C1 segment of cervical spinal cord (tissue), 14 donors: ENCODE measurements at regions not wholly inside any gene's neighbourhood (a gene's known extent, or its start where the extent isn't known, plus 50 kb on each side); places are given as distances from the start of the nearest gene placed in this dataset.

Source experiments
- DNase-seq, 14 donors: peaks; one replicate each; lab custom pipeline; 2025; lab: John Stamatoyannopoulos, UW

DNA sequence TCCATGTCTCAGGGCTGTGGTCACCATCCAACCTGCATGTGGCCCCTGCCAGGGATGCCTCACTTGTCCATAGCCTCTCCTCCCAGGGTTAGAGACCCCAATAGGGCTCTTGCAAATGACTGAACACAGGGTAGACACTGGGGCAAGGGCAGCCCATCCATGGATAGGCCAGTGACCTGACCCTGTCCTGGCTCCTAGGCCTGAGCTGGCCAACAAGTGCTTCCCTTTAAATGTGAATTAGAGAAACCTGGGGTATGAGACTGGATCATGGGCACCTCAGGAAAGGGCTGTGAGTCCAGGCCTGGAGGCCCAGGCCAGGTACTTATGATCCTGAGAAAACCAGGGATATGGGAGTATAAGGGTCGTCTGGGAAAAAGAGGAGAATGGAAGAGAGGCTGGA, 64.5 kb downstream of the COPS8 start:
- no peak for DNase-seq

DNA sequence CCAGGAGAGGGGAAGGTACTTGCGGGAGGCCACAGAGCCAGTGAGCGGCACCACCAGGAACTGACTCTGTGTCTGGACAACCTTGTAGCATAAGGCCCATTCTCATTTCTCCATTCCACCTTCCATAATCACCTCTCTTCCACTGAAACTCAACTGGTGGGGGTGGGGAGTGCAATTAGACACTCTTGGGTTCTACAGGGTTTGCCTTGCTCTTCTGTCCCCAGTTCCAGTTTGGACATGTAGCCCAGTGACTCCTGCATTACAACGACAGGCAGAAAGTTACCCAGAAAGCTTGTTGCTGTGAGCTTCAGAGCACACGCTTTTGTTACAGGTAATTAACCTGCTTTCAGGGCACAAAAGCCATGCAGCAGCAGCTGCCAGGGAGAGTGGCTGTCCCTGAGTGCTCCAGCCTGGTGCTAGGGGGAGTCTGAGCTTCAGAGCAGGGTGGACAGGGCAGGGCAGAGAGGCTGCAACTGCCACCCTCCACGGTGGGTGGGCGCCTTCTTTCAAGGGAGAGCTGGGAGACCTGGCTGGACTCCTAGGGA, 65.2 kb downstream of the COPS8 start:
- DNase-seq, result no peak

DNA sequence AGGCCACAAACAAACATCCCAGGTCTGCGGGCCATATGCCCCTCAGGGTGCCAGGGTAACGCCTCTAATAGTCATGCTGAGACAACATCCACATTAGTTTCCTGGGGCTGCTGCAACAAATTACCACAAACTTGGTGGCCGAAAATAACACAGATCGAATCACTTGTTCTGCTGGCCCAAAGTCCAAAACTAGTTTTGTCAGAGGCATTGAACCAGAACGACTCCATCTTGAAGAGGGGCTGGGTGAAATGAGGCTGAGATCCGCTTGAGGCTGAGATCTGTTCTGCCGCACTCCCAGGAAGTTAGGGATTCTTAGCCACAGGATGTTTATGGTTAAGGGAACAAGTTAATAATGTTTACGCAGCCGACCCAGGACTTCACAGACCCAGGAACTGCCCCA, 66.7 kb downstream of the COPS8 start:
- no peak for DNase-seq

DNA sequence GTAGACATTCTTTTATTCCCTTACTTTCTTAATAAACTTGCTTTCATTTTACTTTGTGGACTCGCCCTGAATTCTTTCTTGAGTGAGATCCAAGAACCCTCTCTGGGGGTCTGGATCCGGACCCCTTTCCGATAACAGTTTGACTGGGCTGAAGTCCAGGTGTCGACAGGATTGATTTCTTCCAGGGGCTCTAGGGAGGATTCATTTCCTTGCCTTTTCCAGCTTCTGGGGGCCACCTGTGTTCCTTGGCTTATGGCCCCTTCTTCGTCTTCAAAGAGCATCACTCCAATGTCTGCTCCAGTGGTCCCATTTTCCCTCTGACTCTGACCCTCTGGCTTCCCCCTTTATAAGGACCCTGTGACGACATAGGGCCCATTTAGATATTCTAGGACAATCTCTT, 67.5 kb downstream of the COPS8 start:
- no peak for DNase-seq

DNA sequence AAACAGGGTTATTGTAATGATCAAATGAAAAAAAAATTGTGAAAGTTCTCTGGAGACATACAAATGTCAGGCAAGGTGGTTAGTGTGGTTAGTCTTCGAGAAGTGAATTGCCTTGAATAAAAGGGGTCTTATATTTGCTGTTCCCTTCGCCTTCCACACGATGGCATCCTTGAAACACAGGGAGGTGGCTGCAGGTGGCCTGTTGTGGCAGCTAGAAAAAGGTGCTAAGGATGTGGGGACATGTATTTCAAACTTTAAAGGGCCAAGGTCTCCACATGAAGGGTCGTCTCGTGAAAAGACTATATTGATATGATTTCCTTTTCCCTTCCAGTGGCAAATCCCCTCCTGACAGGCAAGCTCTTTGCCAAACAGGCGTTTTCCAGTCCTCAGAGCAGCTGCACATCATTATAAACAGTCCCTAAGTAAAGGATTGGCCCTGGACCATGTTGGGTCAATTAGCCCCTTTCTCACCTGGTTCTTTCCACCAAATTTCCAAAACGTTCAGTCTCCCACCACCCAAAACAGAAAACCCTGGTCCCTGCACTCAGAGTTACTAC, 68.5 kb downstream of the COPS8 start:
- no peak for DNase-seq

DNA sequence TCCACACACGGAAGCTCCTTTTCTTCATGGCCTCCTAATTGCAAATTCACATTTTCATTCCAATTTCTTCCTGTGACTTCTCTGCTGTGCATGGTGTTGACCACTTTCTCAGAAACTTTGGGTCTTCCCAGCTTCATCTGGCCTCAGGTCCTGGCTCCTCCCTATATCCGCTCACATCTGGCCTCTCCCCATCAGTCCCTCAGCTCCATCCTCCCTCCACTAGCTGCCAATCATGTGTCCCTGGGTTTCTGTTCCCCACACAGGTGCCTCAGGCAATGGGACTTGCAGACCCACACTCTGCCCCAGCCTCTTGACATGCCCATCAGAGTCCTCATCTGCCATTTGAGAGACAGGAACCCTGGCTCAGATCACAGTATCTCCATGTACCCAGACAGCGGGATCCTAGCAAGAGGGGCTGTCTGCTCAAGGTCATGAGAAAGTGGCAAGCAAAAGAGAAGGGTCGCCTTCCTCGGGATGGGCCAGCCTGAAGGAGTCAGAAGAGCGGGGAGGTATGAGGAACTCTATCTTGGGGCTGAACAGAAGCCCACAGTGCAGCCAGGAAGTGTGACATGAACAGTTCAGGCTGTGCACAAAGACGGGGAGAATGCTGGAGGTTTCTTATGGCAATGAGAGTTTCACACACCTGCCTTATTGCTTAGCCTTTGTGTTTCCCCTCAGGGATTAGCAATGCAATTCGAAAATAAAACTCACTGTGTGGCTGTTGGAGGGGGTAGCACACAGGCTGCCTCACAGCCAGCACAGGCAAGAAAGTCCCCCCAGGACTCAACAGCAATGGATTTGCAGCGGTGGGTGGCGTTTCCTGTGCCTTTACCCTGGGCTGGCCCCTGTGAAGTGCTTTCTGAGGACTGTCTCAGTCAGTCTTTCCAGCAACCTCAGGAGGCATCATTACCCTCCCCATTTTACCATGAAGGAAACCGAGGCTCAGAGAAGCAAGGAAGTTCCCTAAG, 69.5 kb downstream of the COPS8 start:
- DNase-seq, result no peak

DNA sequence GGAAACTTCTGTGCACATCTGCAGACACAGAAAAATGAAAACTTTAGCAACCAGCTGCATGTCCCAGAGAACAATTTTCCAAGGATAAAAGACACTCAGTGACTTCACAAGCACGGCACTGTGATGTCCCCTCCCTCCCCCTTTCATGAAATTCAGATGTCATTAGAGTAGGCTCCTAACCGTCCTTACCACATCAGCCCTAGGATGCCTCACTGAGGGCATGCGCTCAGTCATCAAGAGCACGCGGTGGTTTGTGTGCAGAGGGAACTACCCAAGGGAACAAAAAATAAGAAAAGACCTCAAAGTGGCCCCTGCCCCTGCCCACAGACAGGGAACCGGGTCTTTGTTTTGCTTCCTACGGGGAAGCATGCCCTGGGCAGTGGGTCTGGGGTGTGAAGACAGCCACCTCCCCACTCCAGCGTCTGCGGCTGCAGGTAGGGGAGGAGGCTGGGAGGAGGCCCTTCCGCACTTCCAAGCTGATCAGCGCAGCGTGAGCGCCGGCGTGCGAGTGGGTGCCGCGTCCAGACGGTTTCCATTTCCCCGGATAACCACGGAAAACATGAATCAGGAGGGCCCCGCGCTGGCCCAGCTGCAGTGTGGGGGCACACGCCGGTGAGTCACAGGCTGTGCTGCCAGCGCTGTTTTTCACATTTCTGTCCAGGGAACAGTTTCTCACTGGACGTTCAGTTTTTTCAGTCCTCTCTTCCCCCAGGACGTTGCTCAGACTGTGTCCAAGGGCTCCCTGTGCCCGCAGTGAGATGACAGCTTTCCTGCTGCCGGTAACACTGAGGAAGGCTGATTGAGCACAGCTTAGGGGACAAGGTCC, 70.6 kb downstream of the COPS8 start:
- DNase-seq, result peak in 1 of 14 donors; percentile 14

DNA sequence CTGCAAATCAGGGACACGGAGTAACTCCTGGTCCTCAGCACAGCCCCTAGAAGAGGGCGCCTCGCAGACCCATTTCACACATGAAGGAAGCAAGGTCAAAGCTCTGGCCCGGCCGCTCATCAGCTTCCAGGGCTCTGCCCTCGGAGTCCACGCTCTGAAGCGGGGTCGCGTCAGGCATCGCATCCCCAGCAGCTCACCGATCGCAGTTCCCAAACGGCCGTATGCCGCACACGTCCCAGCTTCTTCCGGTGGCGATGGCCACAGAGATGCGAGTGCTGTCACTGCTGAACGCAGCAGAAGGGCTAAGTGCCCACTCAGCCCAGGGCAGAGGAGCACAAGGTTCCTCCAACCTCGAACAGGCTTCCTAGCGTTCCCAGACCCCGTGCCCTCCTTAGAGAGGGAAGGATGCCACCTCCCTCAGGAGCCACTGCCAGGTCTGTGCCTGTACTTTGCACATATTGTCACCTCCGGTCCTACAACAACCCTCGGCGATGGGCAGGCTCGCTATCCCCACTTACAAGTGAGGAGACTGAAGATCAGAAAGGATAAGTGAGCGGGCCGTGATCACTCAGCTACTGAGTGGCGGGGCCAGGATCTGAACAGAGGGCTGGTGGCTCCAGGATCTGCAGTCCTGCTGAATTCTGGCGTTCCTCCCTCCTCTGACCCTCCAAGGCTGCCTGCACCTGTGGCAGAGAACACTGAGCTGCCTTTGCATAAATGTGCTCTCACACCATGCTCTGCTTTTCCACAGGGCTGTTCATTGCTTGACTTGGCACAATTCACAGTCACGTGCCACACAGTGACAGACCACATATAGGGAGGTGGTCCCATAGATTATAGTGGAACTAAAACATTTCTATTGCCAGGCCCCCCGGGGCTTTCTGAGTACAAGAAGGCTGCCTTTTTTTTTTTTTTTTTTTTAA, 71.4 kb downstream of the COPS8 start:
- DNase-seq, result no peak

DNA sequence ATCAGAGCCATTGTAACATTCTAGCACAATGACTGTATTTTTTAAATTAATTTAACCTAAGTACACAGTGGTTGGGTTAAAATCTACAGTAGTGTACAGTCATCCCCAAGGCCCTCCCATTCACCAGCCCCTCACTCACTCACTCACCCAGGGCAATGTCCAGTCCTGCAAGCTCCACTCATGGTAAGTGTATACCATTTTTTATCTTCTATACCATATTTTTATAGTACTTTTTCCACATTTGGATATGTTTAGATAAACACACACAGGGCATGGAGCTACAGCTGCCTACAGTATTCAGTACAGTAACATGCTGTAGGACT, 72.1 kb downstream of the COPS8 start:
- DNase-seq, result no peak

DNA sequence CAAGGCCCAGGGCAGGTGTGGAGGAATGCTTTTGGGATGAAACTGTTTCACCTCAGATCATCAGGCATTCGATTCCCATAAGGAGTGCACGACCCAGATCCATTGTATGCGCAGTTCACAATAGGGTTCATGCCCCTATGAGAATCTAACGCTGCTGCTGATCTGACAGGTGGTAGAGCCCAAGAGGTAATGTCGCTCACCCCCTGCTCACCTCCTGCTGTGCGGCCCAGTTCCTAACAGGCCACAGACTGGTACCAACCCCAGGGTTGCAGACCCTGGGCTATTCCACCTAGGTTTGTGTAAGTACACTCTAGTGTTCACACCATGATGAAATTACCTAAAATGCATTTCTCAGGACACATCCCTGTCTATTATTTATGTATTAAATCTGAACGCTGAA, 72.5 kb downstream of the COPS8 start:
- no peak for DNase-seq

DNA sequence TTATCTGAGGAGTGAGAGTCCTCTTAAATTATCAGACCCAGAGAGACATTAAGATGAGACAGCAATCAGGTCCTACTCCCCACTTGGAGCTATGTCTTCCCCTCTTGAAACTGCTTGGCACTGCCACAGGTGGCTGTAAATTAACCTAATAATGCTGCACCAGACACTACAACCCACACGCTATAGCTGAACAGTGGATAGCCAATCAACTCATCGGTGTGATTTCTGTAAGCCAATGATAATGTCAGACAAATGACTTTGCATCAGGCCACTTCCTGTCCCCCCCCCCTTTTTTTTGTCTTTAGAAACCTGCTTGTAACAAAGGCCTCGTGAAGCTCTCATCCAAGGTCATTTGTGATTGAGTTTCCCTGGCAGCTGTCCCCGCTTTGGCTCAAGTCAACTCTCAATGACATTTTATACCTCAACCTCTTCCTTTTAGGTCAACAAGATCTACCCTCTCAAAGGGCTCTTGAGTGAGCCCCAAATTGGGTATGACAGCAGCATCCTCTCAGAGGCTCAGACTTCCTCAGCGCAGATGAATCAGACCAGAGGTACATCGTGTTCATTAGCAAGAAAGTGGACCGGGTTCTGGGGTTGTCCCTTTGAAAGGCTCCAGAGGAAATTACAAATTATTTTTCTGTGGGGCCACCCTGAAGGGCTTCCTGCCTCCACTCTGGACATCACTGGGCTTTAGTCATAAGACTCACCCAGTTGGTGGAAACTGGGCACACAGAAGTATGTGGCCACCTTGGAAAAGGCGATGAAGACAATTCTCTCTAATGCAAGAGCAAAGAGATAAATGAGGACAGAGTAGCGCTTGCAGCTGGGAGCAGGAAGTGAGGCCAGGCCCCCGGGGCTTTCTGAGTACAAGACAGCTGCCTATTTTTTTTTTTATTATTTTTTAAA, 73.6 kb downstream of the COPS8 start:
- no peak for DNase-seq

DNA sequence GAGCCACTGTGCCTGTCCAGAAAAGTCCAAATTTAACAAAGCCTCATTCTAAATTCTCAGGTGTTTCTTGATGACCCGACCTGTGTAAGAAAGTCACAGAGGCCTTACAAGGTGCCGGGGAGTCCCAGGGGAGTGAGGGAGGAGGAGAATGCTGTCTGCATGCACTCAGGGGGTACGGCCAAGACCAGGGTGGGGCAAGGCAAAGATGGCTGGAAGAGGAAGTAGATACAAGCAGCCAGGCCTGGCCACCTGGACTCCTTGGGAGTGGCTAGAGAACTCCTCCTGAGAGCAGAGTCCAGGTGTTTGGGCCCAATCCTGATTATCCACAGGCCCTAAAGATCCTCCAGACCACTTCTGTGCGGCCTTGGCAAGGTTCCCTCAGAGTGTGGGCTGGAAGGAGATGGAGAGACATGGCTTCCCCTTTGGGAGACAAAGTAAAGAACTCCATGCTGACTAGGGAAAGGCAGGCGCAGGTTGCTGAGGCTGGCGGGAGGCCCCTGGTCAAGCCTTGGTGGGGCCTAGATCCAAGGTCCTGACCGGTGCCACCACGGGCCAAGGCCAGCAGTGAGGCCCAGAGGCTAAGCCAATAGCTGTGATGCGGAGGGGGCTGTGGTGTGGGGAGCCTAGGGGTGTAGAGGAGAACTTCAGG, 74.7 kb downstream of the COPS8 start:
- no peak for DNase-seq

DNA sequence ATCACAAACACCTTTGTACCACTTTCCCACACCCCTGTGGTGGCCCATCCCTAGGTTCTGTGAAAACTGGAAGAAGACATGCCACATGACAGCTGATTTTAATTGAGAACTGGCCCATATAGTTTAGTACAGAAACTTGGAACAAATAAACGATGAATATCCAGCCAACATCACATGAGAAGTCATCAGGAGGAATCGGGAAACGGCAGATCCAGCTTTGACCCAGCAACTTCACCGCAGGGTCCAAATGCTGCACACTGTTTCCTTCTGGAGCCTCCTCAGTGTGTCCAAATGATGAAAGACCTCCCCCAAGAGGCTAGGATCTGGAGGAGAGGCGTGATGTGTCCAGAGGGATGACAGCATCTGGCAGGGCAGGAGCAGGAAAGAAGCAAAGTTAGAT, 75.5 kb downstream of the COPS8 start:
- no peak for DNase-seq

DNA sequence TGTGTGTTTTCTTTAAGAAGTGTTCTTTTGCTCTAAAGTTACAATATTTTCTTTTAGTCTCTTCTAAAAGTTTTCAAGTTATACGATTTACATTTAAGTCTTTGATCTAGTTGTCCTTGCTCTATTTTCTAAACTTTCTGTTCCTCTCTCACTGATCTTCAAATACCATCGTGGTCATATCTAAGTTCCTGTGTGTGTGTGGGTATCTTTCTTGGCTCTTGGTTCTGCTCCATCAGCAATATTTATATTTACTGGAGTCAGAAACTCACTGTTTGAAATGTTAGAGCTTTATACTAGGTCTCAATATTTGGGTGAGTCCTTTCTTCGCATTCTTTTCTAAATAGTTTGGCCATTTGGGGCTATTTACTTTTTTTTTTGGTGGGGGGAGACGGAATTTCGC, 77.3 kb downstream of the COPS8 start:
- no peak for DNase-seq

DNA sequence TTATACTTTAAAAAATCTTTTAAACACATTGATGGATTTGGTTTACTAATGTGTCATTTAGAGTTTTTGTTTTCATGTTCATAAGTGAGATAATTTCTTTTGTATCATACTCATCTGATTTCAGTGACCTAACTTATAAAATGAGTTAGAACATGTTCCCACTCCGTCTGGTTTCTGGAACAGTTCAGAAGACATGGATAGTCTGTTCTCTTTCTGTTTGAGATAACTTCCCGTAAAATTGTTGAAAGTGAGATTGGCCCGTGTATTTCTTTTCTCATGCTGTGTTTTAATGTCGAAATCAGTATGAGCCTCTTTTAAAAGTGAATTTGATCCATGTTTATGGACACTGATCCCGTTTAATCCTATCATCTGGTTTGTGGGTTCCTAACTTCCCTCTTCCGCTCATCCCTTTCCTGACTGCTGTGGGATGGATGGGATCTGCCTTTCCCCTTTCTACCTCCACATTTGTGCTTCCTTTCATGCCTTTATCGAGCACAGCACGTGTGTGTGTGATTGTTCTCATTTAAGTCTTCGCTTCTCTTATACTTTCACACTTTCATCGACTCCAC, 78.9 kb downstream of the COPS8 start:
- no peak for DNase-seq

DNA sequence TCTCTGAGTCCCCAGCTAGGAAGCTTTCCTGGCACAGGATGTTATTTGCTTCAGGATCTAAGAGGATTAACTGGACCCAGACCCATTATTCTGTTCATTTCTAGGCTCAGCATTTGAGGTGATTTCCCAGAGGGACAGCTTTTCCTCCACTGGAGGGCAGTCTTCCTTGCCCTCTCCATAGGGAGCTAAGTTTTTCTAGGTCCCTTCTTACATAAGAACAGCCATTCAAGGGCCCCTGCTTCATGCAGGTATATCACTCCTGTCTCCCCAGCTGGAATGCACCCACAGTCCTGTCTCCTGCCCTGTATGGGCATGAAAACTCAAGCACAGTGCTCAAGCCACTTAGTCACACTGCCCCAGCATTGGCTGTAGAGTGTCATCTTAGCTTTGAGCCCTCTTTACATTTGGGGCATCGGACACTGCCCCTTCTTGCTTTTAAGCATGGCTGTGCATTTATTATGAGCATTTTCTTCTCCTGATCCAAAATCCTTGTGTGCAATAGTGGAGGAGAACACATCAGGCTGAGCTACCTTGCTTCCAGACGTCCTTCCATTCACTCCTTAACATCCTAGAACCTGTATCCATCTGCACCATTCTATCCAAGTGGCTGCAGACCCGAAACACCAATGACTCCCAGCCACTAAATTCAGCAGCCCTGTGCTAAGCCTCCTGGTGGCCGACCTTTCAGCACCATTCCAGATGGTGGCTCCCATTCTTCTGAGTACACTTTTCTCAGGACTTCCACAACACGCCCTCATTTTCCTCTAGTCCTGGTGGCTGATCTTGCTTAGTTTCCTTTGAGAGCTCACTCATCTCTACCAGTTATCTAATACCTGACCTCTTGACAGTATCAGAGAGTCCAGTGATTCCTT, 80.0 kb downstream of the COPS8 start:
- DNase-seq, result no peak

DNA sequence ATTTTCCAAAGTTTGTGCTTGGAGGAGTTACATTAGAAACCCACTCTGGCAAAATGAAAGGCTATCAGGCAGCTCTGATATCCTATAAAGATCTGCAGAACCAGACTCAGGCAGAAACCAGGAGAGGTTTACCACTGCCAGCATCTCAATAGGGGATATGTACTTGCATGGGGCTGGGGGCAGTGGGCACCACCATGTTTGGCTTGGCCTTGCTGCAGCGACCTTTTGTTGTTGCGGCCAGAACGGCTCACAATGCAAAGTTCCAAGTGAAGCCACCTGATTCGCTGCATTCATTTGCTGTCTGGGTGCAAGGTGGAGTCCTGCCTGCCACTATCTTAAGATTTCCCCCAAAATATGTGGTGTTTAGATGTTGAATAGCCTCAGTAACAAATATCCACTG, 81.3 kb downstream of the COPS8 start:
- no peak for DNase-seq

DNA sequence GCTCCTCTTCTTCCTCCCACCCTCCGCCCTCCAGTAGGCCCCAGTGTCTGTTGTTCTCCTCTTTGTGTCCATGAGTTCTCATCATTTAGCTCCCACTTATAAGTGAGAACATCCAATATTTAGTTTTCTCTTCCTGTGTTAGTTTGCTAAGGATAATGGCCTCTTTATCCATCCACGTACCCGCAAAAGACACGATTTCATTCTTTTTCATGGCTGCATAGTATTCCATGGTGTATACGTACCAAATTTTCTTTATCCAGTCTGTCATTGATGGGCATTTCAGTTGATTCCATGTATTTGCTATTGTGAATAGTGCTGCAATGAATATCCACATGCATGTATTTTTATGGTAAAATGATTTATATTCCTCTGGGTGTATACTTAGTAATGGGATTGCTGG, 82.2 kb downstream of the COPS8 start:
- no peak for DNase-seq
